HL-60 (cell line): ENCODE measurements at regions not wholly inside any gene's neighbourhood (a gene's known extent, or its start where the extent isn't known, plus 50 kb on each side); places are given as distances from the start of the nearest gene placed in this dataset.

Source experiments
- CTCF ChIP-seq: IDR thresholded peaks from one replicate; pipeline ENCODE4 v1.5.1; 2011; ENCODE audit warnings: low read length, control low read depth, inconsistent platforms; ENCODE audit not compliant: insufficient read depth
- REST ChIP-seq: IDR thresholded peaks from 2 replicates; pipeline ENCODE4 v1.6.1; 2012; ENCODE audit warnings: low read depth; ENCODE audit not compliant: insufficient replicate concordance

GRCh38 chr7:41760293-41760692 lies 57.4 kb upstream of the INHBA start:
- TF ChIP-seq CTCF = no peak
- no peak for TF ChIP-seq REST
